H9 (cell line): ENCODE measurements at regions not wholly inside any gene's neighbourhood (a gene's known extent, or its start where the extent isn't known, plus 50 kb on each side); places are given as distances from the start of the nearest gene placed in this dataset.

Source experiments
- DNase-seq: peaks from one replicate; pipeline ENCODE4 v3.0.0-alpha.2; 2017
- H2AFZ ChIP-seq: one replicate; pipeline ENCODE4 v1.6.1; 2013; ENCODE audit warnings: mild to moderate bottlenecking, low read length, control low read depth, moderate library complexity
- H2AK5ac ChIP-seq: 2 replicates; pipeline ENCODE4 v1.6.1; 2013; ENCODE audit warnings: low read length, control low read depth, mixed read lengths; ENCODE audit not compliant: insufficient read length
- H2BK120ac ChIP-seq: one replicate; pipeline ENCODE4 v1.6.1; 2013; ENCODE audit warnings: low read depth, mild to moderate bottlenecking, low read length, control low read depth, inconsistent platforms; ENCODE audit not compliant: poor library complexity, severe bottlenecking
- H2BK12ac ChIP-seq: 2 replicates; pipeline ENCODE4 v1.6.1; 2013; ENCODE audit warnings: low read length, control low read depth, mixed read lengths, low read depth; ENCODE audit not compliant: insufficient read length
- H2BK15ac ChIP-seq: 2 replicates; pipeline ENCODE4 v1.6.1; 2013; ENCODE audit warnings: low read depth, low read length, control low read depth
- H2BK20ac ChIP-seq: one replicate; pipeline ENCODE4 v1.6.1; 2013; ENCODE audit warnings: low read depth, mild to moderate bottlenecking, low read length, control low read depth, inconsistent platforms; ENCODE audit not compliant: poor library complexity, severe bottlenecking
- H2BK5ac ChIP-seq: 2 replicates; pipeline ENCODE4 v1.6.1; 2013; ENCODE audit warnings: low read length, control low read depth, mixed read lengths; ENCODE audit not compliant: insufficient read length
- H3K14ac ChIP-seq: 2 replicates; pipeline ENCODE4 v1.6.1; 2013; ENCODE audit warnings: low read length, control low read depth; ENCODE audit not compliant: insufficient read depth
- H3K18ac ChIP-seq: 2 replicates; pipeline ENCODE4 v1.6.1; 2013; ENCODE audit warnings: low read depth, mild to moderate bottlenecking, mixed read lengths, low read length, control low read depth; ENCODE audit not compliant: insufficient read length
- H3K23ac ChIP-seq: 2 replicates; pipeline ENCODE4 v1.6.1; 2013; ENCODE audit warnings: low read length, control low read depth, mixed read lengths, low read depth; ENCODE audit not compliant: insufficient read length
- H3K23me2 ChIP-seq: 2 replicates; pipeline ENCODE4 v1.6.1; 2013; ENCODE audit warnings: low read depth, mild to moderate bottlenecking, mixed read lengths, low read length, control low read depth; ENCODE audit not compliant: insufficient read length, poor library complexity, severe bottlenecking
- H3K27ac ChIP-seq: 2 replicates; pipeline ENCODE4 v1.5.1; 2013; ENCODE audit warnings: low read length, control low read depth, mixed read lengths, low read depth; ENCODE audit not compliant: insufficient read length
- H3K27me3 ChIP-seq: 2 replicates; pipeline ENCODE4 v1.6.1; 2013; ENCODE audit warnings: low read length, control low read depth, inconsistent platforms; ENCODE audit not compliant: insufficient read depth
- H3K4ac ChIP-seq: 2 replicates; pipeline ENCODE4 v1.6.1; 2013; ENCODE audit warnings: low read depth, mild to moderate bottlenecking, control low read depth, inconsistent platforms, low read length, moderate library complexity
- H3K4me1 ChIP-seq: 2 replicates; pipeline ENCODE4 v1.6.1; 2013; ENCODE audit warnings: low read length, control low read depth, inconsistent platforms; ENCODE audit not compliant: insufficient read depth
- H3K4me2 ChIP-seq: 2 replicates; pipeline ENCODE4 v1.6.1; 2013; ENCODE audit warnings: low read length, control low read depth, mixed read lengths; ENCODE audit not compliant: insufficient read length, insufficient read depth
- H3K56ac ChIP-seq: 2 replicates; pipeline ENCODE4 v1.6.1; 2013; ENCODE audit warnings: low read depth, mild to moderate bottlenecking, mixed read lengths, low read length, control low read depth; ENCODE audit not compliant: insufficient read length
- H3K79me1 ChIP-seq: 2 replicates; pipeline ENCODE4 v1.6.1; 2013; ENCODE audit warnings: low read depth, mild to moderate bottlenecking, moderate library complexity, low read length, control low read depth, inconsistent platforms; ENCODE audit not compliant: insufficient read depth, poor library complexity, severe bottlenecking
- H3K79me2 ChIP-seq: 2 replicates; pipeline ENCODE4 v1.6.1; 2013; ENCODE audit warnings: low read length, control low read depth, inconsistent platforms; ENCODE audit not compliant: insufficient read depth
- H3K9ac ChIP-seq: 2 replicates; pipeline ENCODE4 v1.6.1; 2013; ENCODE audit warnings: low read length, control low read depth, mixed read lengths; ENCODE audit not compliant: insufficient read length; ENCODE audit errors: extremely low read depth
- H3K9me3 ChIP-seq: one replicate; pipeline ENCODE4 v1.6.1; 2013; ENCODE audit warnings: low read depth, low read length, inconsistent platforms; ENCODE audit not compliant: control insufficient read depth
- H3T11ph ChIP-seq: one replicate; pipeline ENCODE4 v1.6.1; 2013; ENCODE audit warnings: mild to moderate bottlenecking, low read length, control low read depth, inconsistent platforms
- H4K20me1 ChIP-seq: one replicate; pipeline ENCODE4 v1.6.1; 2013; ENCODE audit not compliant: control insufficient read depth, insufficient read length, insufficient read depth
- H4K5ac ChIP-seq: 2 replicates; pipeline ENCODE4 v1.6.1; 2013; ENCODE audit warnings: low read depth, mild to moderate bottlenecking, mixed read lengths, low read length, control low read depth; ENCODE audit not compliant: insufficient read length
- H4K8ac ChIP-seq: replicated peaks from 2 replicates; pipeline ENCODE4 v1.6.1; 2013; ENCODE audit warnings: low read length, control low read depth, mixed read lengths, low read depth; ENCODE audit not compliant: insufficient read length
- H4K91ac ChIP-seq: 2 replicates; pipeline ENCODE4 v1.6.1; 2013; ENCODE audit warnings: low read depth, mild to moderate bottlenecking, moderate library complexity, mixed read lengths, low read length, control low read depth; ENCODE audit not compliant: insufficient read length
- H3K27ac Mint-ChIP-seq, 3 experiments: 2 replicates in 2 of 3; 3 replicates in 1 of 3; pipeline ENCODE4 v1.8.0; 2020 to 2021; ENCODE audit warnings: mixed read lengths in 3 of 3, mild to moderate bottlenecking in 1 of 3, moderate library complexity in 1 of 3
- H3K27me3 Mint-ChIP-seq: 2 replicates; pipeline ENCODE4 v1.8.0; 2021; ENCODE audit warnings: low read depth, mild to moderate bottlenecking, moderate library complexity, mixed read lengths
- H3K36me3 Mint-ChIP-seq, 3 experiments: 2 replicates in 2 of 3; 3 replicates in 1 of 3; pipeline ENCODE4 v1.8.0; 2020 to 2021; ENCODE audit warnings: low read depth in 3 of 3, mixed read lengths in 3 of 3; ENCODE audit not compliant: insufficient read depth in 1 of 3
- H3K4me1 Mint-ChIP-seq, 2 experiments: 2 replicates each; pipeline ENCODE4 v1.8.0; 2020; ENCODE audit warnings: mixed read lengths in 2 of 2
- H3K4me3 Mint-ChIP-seq, 2 experiments: 2 replicates in 1 of 2; 3 replicates in 1 of 2; pipeline ENCODE4 v1.8.0; 2020 to 2021; ENCODE audit warnings: mild to moderate bottlenecking in 2 of 2, mixed read lengths in 2 of 2, moderate library complexity in 1 of 2
- H3K9me3 Mint-ChIP-seq, 2 experiments: 2 replicates in 1 of 2; 3 replicates in 1 of 2; pipeline ENCODE4 v1.8.0; 2020; ENCODE audit warnings: mild to moderate bottlenecking in 2 of 2, mixed read lengths in 2 of 2, moderate library complexity in 1 of 2
- CTCF ChIP-seq: fragments of 200-600 bp; sonication (generic); conservative IDR thresholded peaks from 3 replicates; pipeline ENCODE4 v1.8.0; 2021; ENCODE audit warnings: antibody characterized with exemption, mild to moderate bottlenecking
- WGBS: extraction: QIAGEN DNeasy Blood & Tissue Kit; methylation state at CpG from one replicate; pipeline ENCODE4 v1.1.7; 2013; ENCODE audit warnings: missing lambda C conversion rate, low lambda C conversion rate, mixed read lengths; ENCODE audit not compliant: insufficient read length; ENCODE audit errors: extremely low coverage; 5-methylcytosine and 5-hydroxymethylcytosine counted together

- no peak overlapping the region for H3K18ac ChIP-seq
- H4K91ac ChIP-seq, result no peak overlapping the region
- DNase-seq, result no peak
- no peaks in the 10 kb centered on the region for H3K9me3 ChIP-seq
- Mint-ChIP-seq H3K4me1 (0 out of 4 replicates have a peak, but pooled peaks cover 0 to 2% of the 10 kb centered on the region in 2 experiments), H3K27me3 (no peaks in the 10 kb centered on the region), H3K27ac (no peak overlapping the region), H3K36me3 (no peaks in the 10 kb centered on the region), H3K9me3 (no peaks in the 10 kb centered on the region), H3K4me3 (no peak overlapping the region)
- H2AK5ac ChIP-seq, result no peak overlapping the region
- H3K56ac ChIP-seq, result no peak overlapping the region
- no peak overlapping the region for H4K5ac ChIP-seq
- no peaks in the 10 kb centered on the region for H3K4me1 ChIP-seq
- H2BK5ac ChIP-seq, result no peak overlapping the region
- H3K79me2 ChIP-seq, result no peaks in the 10 kb centered on the region
- no peak overlapping the region for H2BK120ac ChIP-seq
- H3K27me3 ChIP-seq, result no peaks in the 10 kb centered on the region
- no peak overlapping the region for H3K27ac ChIP-seq
- H4K8ac ChIP-seq, result no peak overlapping the region
- no peak overlapping the region for H3T11ph ChIP-seq
- H4K20me1 ChIP-seq, result no peaks in the 10 kb centered on the region
- H2BK20ac ChIP-seq, result no peak overlapping the region
- no CpG with 5 or more reads among the region's 2 CpGs for WGBS
- no peak overlapping the region for H3K4me2 ChIP-seq
- no peak overlapping the region for H3K4ac ChIP-seq
- no peak overlapping the region for H3K9ac ChIP-seq
- H2AFZ ChIP-seq, result no peak overlapping the region
- no peaks in the 10 kb centered on the region for H3K23me2 ChIP-seq
- H2BK15ac ChIP-seq, result no peak overlapping the region
- TF ChIP-seq CTCF, result no peak
- H3K23ac ChIP-seq, result no peak overlapping the region
- no peak overlapping the region for H3K14ac ChIP-seq
- no peak overlapping the region for H2BK12ac ChIP-seq
- H3K79me1 ChIP-seq, result no peaks in the 10 kb centered on the region
These were observed 69.4 kb upstream of the CLNK start for GRCh38 chr4:10753856-10754402.
